K562 (cell line): ENCODE measurements at regions not wholly inside any gene's neighbourhood (a gene's known extent, or its start where the extent isn't known, plus 50 kb on each side); places are given as distances from the start of the nearest gene placed in this dataset.

Source experiments
- CAMTA2 ChIP-seq: fragments of 250-450 bp; sonication (Bioruptor Pico); conservative IDR thresholded peaks from 2 replicates; pipeline ENCODE4 v1.5.1; 2022
- ERF ChIP-seq: fragments of 450-650 bp; formaldehyde crosslinking; IDR thresholded peaks from 2 replicates; pipeline ENCODE4 v1.4.0; 2020; ENCODE audit warnings: mild to moderate bottlenecking, mixed read lengths
- POLR2G ChIP-seq: fragments of 200-400 bp; formaldehyde crosslinking; IDR thresholded peaks from 2 replicates; pipeline ENCODE4 v1.6.1; 2017; ENCODE audit warnings: low read depth, mild to moderate bottlenecking, antibody characterized with exemption, low read length, moderate library complexity
- ZBTB7A ChIP-seq: IDR thresholded peaks from 2 replicates; pipeline ENCODE4 v1.6.1; 2011; ENCODE audit warnings: low read depth, mild to moderate bottlenecking, low read length, moderate library complexity, borderline replicate concordance; ENCODE audit not compliant: control insufficient read depth
- ZNF121 ChIP-seq: sonication (generic); formaldehyde crosslinking; conservative IDR thresholded peaks from 2 replicates; pipeline ENCODE4 v1.8.0; 2022; ENCODE audit warnings: missing genetic modification reagents
- ZNF140 ChIP-seq: fragments of 250-450 bp; sonication (Bioruptor Pico); IDR thresholded peaks from 2 replicates; pipeline ENCODE4 v1.8.0; 2021; ENCODE audit warnings: moderate library complexity, mild to moderate bottlenecking, inconsistent platforms
- ZZZ3 ChIP-seq: fragments of 450-650 bp; IDR thresholded peaks from 2 replicates; pipeline ENCODE4 v1.6.1; 2016; ENCODE audit warnings: antibody characterized with exemption, mild to moderate bottlenecking, moderate library complexity
- TF ChIP-seq, protein P1 (sequence below), 3 experiments: IDR thresholded peaks in 2 of 3; conservative IDR thresholded peaks in 1 of 3; 2 replicates each; pipeline ENCODE4 v1.5.1; 2011 to 2012; ENCODE audit warnings: low read length in 3 of 3, mild to moderate bottlenecking in 3 of 3, control low read depth in 2 of 3, improper control_type of control experiment in 1 of 3, inconsistent platforms in 1 of 3, low read depth in 1 of 3, mixed read lengths in 1 of 3, moderate library complexity in 1 of 3; ENCODE audit not compliant: insufficient read depth in 2 of 3
- TF ChIP-seq, protein P2 (sequence below), 2 experiments: fragments of 450-650 bp in 1 of 2; sonication (generic) in 1 of 2; formaldehyde crosslinking; conservative IDR thresholded peaks; 2 replicates each; pipeline versions ENCODE4 v1.4.0 to v1.8.1; 2020 to 2022; ENCODE audit warnings: mild to moderate bottlenecking in 1 of 2, missing genetic modification reagents in 1 of 2

GRCh38 chr1:98288494-98288893, 367.7 kb upstream of the DPYD start:
- TF ChIP-seq ZBTB7A (no peak), ZZZ3 (no peak), ZNF121 (CRISPR knock-in tag) (no peak), ERF (CRISPR knock-in tag) (no peak), POLR2G (no peak), ZNF140 (no peak), CAMTA2 (CRISPR knock-in tag) (no peak)
- TF ChIP-seq, protein P1, sequence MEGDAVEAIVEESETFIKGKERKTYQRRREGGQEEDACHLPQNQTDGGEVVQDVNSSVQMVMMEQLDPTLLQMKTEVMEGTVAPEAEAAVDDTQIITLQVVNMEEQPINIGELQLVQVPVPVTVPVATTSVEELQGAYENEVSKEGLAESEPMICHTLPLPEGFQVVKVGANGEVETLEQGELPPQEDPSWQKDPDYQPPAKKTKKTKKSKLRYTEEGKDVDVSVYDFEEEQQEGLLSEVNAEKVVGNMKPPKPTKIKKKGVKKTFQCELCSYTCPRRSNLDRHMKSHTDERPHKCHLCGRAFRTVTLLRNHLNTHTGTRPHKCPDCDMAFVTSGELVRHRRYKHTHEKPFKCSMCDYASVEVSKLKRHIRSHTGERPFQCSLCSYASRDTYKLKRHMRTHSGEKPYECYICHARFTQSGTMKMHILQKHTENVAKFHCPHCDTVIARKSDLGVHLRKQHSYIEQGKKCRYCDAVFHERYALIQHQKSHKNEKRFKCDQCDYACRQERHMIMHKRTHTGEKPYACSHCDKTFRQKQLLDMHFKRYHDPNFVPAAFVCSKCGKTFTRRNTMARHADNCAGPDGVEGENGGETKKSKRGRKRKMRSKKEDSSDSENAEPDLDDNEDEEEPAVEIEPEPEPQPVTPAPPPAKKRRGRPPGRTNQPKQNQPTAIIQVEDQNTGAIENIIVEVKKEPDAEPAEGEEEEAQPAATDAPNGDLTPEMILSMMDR (IDR thresholded peaks at IDR 0.05 in 2 of 3, conservative IDR thresholded peaks at IDR 0.05 in 1 of 3; ENCODE audit: insufficient read depth in 2 of 3, low read depth in 1 of 3, low read length in 3 of 3), result no peak
- TF ChIP-seq, protein P2, sequence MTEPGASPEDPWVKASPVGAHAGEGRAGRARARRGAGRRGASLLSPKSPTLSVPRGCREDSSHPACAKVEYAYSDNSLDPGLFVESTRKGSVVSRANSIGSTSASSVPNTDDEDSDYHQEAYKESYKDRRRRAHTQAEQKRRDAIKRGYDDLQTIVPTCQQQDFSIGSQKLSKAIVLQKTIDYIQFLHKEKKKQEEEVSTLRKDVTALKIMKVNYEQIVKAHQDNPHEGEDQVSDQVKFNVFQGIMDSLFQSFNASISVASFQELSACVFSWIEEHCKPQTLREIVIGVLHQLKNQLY (CRISPR knock-in tag; conservative IDR thresholded peaks at IDR 0.05), result no peak
